IPS-20b (cell line): ENCODE measurements at regions not wholly inside any gene's neighbourhood (a gene's known extent, or its start where the extent isn't known, plus 50 kb on each side); places are given as distances from the start of the nearest gene placed in this dataset.

ENCODE experiments used
- H3K27ac ChIP-seq: one replicate; pipeline ENCODE4 v1.5.1; 2013; ENCODE audit warnings: low read length
- H3K27me3 ChIP-seq: 2 replicates; pipeline ENCODE4 v1.6.1; 2013; ENCODE audit warnings: mild to moderate bottlenecking, low read length, inconsistent platforms; ENCODE audit not compliant: insufficient read depth
- H3K36me3 ChIP-seq: 2 replicates; pipeline ENCODE4 v1.6.1; 2013; ENCODE audit warnings: low read depth, mild to moderate bottlenecking, inconsistent platforms, low read length, moderate library complexity; ENCODE audit not compliant: insufficient read depth
- H3K4me1 ChIP-seq: 2 replicates; pipeline ENCODE4 v1.6.1; 2013; ENCODE audit warnings: mild to moderate bottlenecking, control low read depth, inconsistent platforms, low read length, moderate library complexity; ENCODE audit not compliant: insufficient read depth
- H3K4me3 ChIP-seq: 2 replicates; pipeline ENCODE4 v1.5.1; 2013; ENCODE audit warnings: mild to moderate bottlenecking, low read length, inconsistent platforms
- H3K9ac ChIP-seq: 2 replicates; pipeline ENCODE4 v1.6.1; 2013; ENCODE audit warnings: low read depth, mild to moderate bottlenecking, inconsistent platforms, low read length, moderate library complexity
- H3K9me3 ChIP-seq: 2 replicates; pipeline ENCODE4 v1.6.1; 2013; ENCODE audit warnings: mild to moderate bottlenecking, low read depth, low read length, inconsistent platforms; ENCODE audit not compliant: insufficient read depth

GRCh38 chr13:99855526-99856420 lies 115.8 kb downstream of the ZIC5 start:
- no peaks in the 10 kb centered on the region for H3K36me3 ChIP-seq
- no peak overlapping the region for H3K27ac ChIP-seq
- no peak overlapping the region for H3K9ac ChIP-seq
- no peak overlapping the region for H3K4me3 ChIP-seq
- no peaks in the 10 kb centered on the region for H3K27me3 ChIP-seq
- H3K9me3 ChIP-seq, result no peaks in the 10 kb centered on the region
- H3K4me1 ChIP-seq, result peaks cover 44% of the 10 kb centered on the region; the same call in 1 of the 2 replicates

- Histone ChIP-seq H3K27me3 (no peaks in the 10 kb centered on the region), H3K27ac (no peak overlapping the region), H3K4me3 (no peak overlapping the region), H3K9ac (peak overlapping the region; percentile 49; the same call in 1 of the 2 replicates), H3K9me3 (no peaks in the 10 kb centered on the region), H3K4me1 (peaks cover 39% of the 10 kb centered on the region; the same call in 1 of the 2 replicates), H3K36me3 (no peaks in the 10 kb centered on the region)
These were observed 117.2 kb downstream of the ZIC5 start for GRCh38 chr13:99854366-99854765.

DNA sequence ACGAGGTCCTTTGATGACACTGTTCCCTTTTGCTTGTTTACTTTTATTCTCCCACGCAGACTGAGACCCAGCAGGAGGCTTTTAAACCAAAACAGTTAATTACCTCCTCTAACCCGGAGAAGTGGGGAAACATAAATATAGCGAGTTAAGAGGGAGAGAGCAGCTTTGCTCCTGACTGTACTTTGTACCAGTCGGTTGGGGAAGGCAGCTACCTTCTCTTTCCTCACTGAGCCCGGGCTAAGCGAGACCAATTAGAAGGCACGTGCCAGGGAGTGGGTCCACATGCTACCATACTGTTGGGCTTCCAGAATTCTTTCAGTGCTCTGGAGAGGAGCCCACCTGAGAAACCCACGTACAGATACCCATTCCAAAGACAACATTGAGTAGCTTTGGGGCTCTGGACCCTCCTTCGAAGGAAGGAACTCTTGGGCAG lies 124.2 kb downstream of the ZIC5 start:
- Histone ChIP-seq H3K9ac (no peak overlapping the region), H3K9me3 (no peaks in the 10 kb centered on the region), H3K27me3 (no peaks in the 10 kb centered on the region), H3K4me3 (no peak overlapping the region), H3K4me1 (peaks cover 2% of the 10 kb centered on the region; the same call in 1 of the 2 replicates), H3K36me3 (no peaks in the 10 kb centered on the region), H3K27ac (no peak overlapping the region)

GRCh38 chr13:99845161-99845874 lies 126.2 kb downstream of the ZIC5 start:
- H3K36me3 ChIP-seq, result no peaks in the 10 kb centered on the region
- no peaks in the 10 kb centered on the region for H3K27me3 ChIP-seq
- H3K4me1 ChIP-seq, result no peaks in the 10 kb centered on the region; the same call in 1 of the 2 replicates
- H3K4me3 ChIP-seq, result no peak overlapping the region
- H3K9ac ChIP-seq, result no peak overlapping the region
- H3K9me3 ChIP-seq, result no peaks in the 10 kb centered on the region
- H3K27ac ChIP-seq, result no peak overlapping the region

DNA sequence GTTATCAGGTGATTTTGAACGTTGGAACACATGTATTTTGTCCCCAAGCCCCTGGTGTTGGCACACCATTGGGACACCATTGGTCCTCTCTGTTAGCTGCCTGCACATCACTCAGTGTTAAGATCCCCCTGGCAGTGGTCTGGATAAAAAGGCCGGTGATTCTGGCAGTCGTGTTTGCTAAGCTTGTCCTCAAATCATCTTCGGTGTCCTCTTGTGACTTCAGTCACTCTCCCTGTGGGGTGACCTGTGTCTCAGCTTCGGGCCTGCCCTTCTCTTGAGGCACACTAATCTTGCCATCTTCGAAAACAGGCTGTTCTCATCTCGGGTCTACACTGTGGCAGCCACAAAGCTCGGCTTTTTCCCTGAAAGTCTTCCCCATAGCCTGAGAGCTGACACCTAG lies 127.1 kb downstream of the ZIC5 start:
- Histone ChIP-seq H3K27me3 (no peaks in the 10 kb centered on the region), H3K9me3 (no peaks in the 10 kb centered on the region), H3K36me3 (no peaks in the 10 kb centered on the region), H3K4me3 (no peak overlapping the region), H3K4me1 (no peaks in the 10 kb centered on the region; the same call in 1 of the 2 replicates), H3K9ac (no peak overlapping the region), H3K27ac (no peak overlapping the region)

GRCh38 chr13:99843872-99844271 lies 127.7 kb downstream of the ZIC5 start:
- no peak overlapping the region for H3K27ac ChIP-seq
- H3K4me1 ChIP-seq, result no peaks in the 10 kb centered on the region; the same call in 1 of the 2 replicates
- H3K36me3 ChIP-seq, result no peaks in the 10 kb centered on the region
- no peak overlapping the region for H3K4me3 ChIP-seq
- H3K9me3 ChIP-seq, result no peaks in the 10 kb centered on the region
- no peaks in the 10 kb centered on the region for H3K27me3 ChIP-seq
- H3K9ac ChIP-seq, result no peak overlapping the region

DNA sequence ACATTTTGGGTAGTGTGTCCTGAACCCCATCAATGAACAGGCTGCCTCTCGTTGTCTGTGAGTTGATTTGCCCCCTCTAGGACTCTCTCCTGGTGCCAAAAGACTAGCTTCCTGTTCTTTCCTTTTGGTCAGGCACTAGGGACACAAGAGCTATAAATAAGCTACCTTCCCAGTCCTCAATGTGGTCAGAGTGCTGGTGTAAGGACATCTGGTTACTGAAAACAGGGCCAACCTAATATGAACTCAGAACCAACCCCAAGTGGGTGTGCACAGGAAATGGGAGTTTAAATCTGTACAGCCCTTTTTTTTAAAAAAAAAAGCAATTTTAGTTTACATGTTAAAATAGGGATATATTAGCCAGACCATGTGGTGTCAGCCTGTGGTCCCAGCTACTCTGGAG lies 129.2 kb downstream of the ZIC5 start:
- H3K27ac ChIP-seq, result no peak overlapping the region
- no peaks in the 10 kb centered on the region for H3K27me3 ChIP-seq
- no peaks in the 10 kb centered on the region for H3K9me3 ChIP-seq
- H3K4me3 ChIP-seq, result no peak overlapping the region
- no peaks in the 10 kb centered on the region; the same call in 1 of the 2 replicates for H3K4me1 ChIP-seq
- H3K36me3 ChIP-seq, result no peaks in the 10 kb centered on the region
- no peak overlapping the region for H3K9ac ChIP-seq

GRCh38 chr13:99836291-99836690 lies 135.3 kb downstream of the ZIC5 start:
- no peaks in the 10 kb centered on the region for H3K27me3 ChIP-seq
- H3K9ac ChIP-seq, result no peak overlapping the region
- no peaks in the 10 kb centered on the region for H3K36me3 ChIP-seq
- no peaks in the 10 kb centered on the region for H3K4me1 ChIP-seq
- no peak overlapping the region for H3K4me3 ChIP-seq
- no peak overlapping the region for H3K27ac ChIP-seq
- no peaks in the 10 kb centered on the region for H3K9me3 ChIP-seq

DNA sequence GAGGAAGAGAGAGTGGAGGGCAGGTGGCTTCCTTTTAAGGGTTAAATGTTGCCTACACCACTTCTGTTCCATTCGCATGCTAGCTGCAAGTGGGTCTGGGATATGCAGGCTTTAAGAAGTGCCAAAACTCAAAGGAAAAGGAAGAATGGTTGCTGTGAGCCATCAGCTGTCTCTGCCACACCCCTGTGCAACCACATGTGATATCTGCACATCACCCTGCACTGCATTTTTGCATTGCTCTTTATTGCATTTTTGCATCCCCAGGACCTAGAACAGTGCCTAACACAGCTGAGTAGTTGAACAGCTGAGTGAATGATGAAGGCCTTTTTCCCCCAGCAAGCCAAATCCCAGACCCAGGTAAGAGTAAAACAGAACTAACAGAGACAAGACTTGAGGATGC lies 136.1 kb downstream of the ZIC5 start:
- no peaks in the 10 kb centered on the region for H3K36me3 ChIP-seq
- H3K27ac ChIP-seq, result no peak overlapping the region
- H3K27me3 ChIP-seq, result no peaks in the 10 kb centered on the region
- H3K9ac ChIP-seq, result no peak overlapping the region
- no peaks in the 10 kb centered on the region for H3K9me3 ChIP-seq
- H3K4me3 ChIP-seq, result no peak overlapping the region
- no peaks in the 10 kb centered on the region; the same call in 1 of the 2 replicates for H3K4me1 ChIP-seq

DNA sequence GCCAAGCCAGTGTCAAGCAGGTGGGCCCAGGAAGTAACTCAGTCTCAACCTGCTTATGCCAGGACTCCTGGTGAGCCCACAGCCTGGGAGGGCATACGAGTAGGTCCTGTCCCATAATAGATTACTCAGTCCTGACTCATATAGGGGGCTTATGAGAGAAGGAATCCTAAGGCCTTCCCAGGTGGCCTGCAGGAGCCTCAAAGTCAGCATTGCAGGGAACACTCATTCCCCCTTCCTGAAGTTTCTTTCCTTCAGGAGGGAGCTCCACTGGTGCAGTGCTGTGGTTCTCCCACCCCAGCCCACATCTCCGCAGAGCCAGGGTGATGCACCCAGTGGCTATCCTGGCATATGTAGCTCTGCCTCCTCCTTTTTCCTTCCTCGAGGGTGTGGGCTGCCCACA lies 137.3 kb downstream of the ZIC5 start:
- H3K36me3 ChIP-seq, result no peaks in the 10 kb centered on the region
- H3K27me3 ChIP-seq, result no peaks in the 10 kb centered on the region
- H3K4me3 ChIP-seq, result no peak overlapping the region
- no peaks in the 10 kb centered on the region for H3K9me3 ChIP-seq
- H3K27ac ChIP-seq, result no peak overlapping the region
- no peak overlapping the region for H3K9ac ChIP-seq
- H3K4me1 ChIP-seq, result no peaks in the 10 kb centered on the region; the same call in 1 of the 2 replicates

GRCh38 chr13:99832347-99832746 lies 139.2 kb downstream of the ZIC5 start:
- Histone ChIP-seq H3K9me3 (no peaks in the 10 kb centered on the region), H3K4me3 (no peak overlapping the region), H3K4me1 (no peaks in the 10 kb centered on the region; the same call in 1 of the 2 replicates), H3K27ac (no peak overlapping the region), H3K27me3 (no peaks in the 10 kb centered on the region), H3K9ac (no peak overlapping the region), H3K36me3 (no peaks in the 10 kb centered on the region)
